WTC11 (cell line): ENCODE measurements at regions not wholly inside any gene's neighbourhood (a gene's known extent, or its start where the extent isn't known, plus 50 kb on each side); places are given as distances from the start of the nearest gene placed in this dataset.

Experiments used
- ATF6 ChIP-seq: sonication (generic); formaldehyde crosslinking; IDR thresholded peaks from 2 replicates; pipeline ENCODE4 v1.8.1; 2023; ENCODE audit warnings: mild to moderate bottlenecking, missing genetic modification reagents
- GABPB1 ChIP-seq: sonication (generic); formaldehyde crosslinking; IDR thresholded peaks from 2 replicates; pipeline ENCODE4 v1.8.1; 2023; ENCODE audit warnings: mild to moderate bottlenecking, missing genetic modification reagents
- KAT7 ChIP-seq: sonication (generic); formaldehyde crosslinking; IDR thresholded peaks from 2 replicates; pipeline ENCODE4 v1.8.1; 2023; ENCODE audit warnings: missing genetic modification reagents, mild to moderate bottlenecking, borderline replicate concordance
- MAX ChIP-seq: sonication (generic); formaldehyde crosslinking; IDR thresholded peaks from 2 replicates; pipeline ENCODE4 v1.8.0; 2022; ENCODE audit warnings: mild to moderate bottlenecking, missing genetic modification reagents
- NR3C1 ChIP-seq: sonication (generic); formaldehyde crosslinking; conservative IDR thresholded peaks from 2 replicates; pipeline ENCODE4 v1.8.1; 2023; ENCODE audit warnings: low read depth, mild to moderate bottlenecking, missing genetic modification reagents
- RELA ChIP-seq: sonication (generic); formaldehyde crosslinking; IDR thresholded peaks from 2 replicates; pipeline ENCODE4 v1.8.1; 2022; ENCODE audit warnings: missing genetic modification reagents, mild to moderate bottlenecking, borderline replicate concordance
- ZNF121 ChIP-seq: sonication (generic); formaldehyde crosslinking; IDR thresholded peaks from 2 replicates; pipeline ENCODE4 v1.8.0; 2023; ENCODE audit warnings: missing genetic modification reagents
- ZSCAN18 ChIP-seq: fragments of 250-450 bp; sonication (Bioruptor Pico); IDR thresholded peaks from 2 replicates; pipeline ENCODE4 v2.1.2; 2022; ENCODE audit warnings: mild to moderate bottlenecking, moderate library complexity
- TF ChIP-seq, protein P1 (sequence below): fragments of 200-600 bp; IDR thresholded peaks from 2 replicates; pipeline ENCODE4 v1.8.0; 2022; ENCODE audit warnings: antibody characterized with exemption
- TF ChIP-seq, protein P2 (sequence below): sonication (generic); formaldehyde crosslinking; IDR thresholded peaks from 2 replicates; pipeline ENCODE4 v1.8.1; 2022; ENCODE audit warnings: low read depth, missing genetic modification reagents, borderline replicate concordance

DNA sequence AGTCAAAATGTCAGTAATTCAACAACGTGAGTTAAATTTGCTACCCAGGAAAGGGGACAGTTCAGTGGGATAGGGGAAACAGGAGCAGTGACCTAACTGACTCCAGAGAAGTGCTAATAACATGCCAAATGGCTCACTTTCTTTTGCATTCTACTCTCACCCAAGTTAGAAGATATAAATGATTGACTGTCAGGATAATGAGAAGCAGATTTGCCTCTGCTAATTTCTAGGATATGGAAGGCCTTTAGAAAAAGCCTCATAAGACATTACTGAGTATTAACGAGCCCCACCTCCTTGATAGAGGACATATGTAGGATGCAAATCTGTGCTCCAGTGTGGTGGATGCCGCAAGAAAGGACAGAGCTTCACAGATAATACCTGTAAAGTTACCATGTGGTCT lies 318.6 kb upstream of the NT5C1B start:
- TF ChIP-seq ZSCAN18 (no peak), NR3C1 (no peak), ZNF121 (CRISPR knock-in tag) (no peak), KAT7 (CRISPR knock-in tag) (no peak), ATF6 (no peak), MAX (no peak), RELA (CRISPR knock-in tag) (no peak), GABPB1 (CRISPR knock-in tag) (no peak)
- TF ChIP-seq, protein P1, sequence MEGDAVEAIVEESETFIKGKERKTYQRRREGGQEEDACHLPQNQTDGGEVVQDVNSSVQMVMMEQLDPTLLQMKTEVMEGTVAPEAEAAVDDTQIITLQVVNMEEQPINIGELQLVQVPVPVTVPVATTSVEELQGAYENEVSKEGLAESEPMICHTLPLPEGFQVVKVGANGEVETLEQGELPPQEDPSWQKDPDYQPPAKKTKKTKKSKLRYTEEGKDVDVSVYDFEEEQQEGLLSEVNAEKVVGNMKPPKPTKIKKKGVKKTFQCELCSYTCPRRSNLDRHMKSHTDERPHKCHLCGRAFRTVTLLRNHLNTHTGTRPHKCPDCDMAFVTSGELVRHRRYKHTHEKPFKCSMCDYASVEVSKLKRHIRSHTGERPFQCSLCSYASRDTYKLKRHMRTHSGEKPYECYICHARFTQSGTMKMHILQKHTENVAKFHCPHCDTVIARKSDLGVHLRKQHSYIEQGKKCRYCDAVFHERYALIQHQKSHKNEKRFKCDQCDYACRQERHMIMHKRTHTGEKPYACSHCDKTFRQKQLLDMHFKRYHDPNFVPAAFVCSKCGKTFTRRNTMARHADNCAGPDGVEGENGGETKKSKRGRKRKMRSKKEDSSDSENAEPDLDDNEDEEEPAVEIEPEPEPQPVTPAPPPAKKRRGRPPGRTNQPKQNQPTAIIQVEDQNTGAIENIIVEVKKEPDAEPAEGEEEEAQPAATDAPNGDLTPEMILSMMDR = no peak
- TF ChIP-seq, protein P2, sequence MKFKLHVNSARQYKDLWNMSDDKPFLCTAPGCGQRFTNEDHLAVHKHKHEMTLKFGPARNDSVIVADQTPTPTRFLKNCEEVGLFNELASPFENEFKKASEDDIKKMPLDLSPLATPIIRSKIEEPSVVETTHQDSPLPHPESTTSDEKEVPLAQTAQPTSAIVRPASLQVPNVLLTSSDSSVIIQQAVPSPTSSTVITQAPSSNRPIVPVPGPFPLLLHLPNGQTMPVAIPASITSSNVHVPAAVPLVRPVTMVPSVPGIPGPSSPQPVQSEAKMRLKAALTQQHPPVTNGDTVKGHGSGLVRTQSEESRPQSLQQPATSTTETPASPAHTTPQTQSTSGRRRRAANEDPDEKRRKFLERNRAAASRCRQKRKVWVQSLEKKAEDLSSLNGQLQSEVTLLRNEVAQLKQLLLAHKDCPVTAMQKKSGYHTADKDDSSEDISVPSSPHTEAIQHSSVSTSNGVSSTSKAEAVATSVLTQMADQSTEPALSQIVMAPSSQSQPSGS (CRISPR knock-in tag) = no peak
